ENCODE measurements at regions not wholly inside any gene's neighbourhood (a gene's known extent, or its start where the extent isn't known, plus 50 kb on each side); places are given as distances from the start of the nearest gene placed in this dataset.

GRCh38 chr11:33982661-33983060 lies 68.9 kb upstream of the CAPRIN1 start:
- Histone ChIP-seq H3K4me1 (ENCODE audit: insufficient read depth) (no peaks in the 10 kb centered on the region), H3K9ac (no peak overlapping the region), H2AFZ (no peak overlapping the region), H4K20me1 (ENCODE audit: insufficient read depth) (no peaks in the 10 kb centered on the region), H3K4me3 (no peak overlapping the region), H3K27me3 (replicated peaks; ENCODE audit: insufficient read depth) (peaks cover 30% of the 10 kb centered on the region), H3K36me3 (ENCODE audit: low read depth) (no peaks in the 10 kb centered on the region), H3K9me3 (ENCODE audit: low read depth) (no peaks in the 10 kb centered on the region), H3F3A (ENCODE audit: insufficient read depth) (no peaks in the 10 kb centered on the region), H3K4me2 (ENCODE audit: unreplicated experiment) (no peak overlapping the region), H3K79me2 (ENCODE audit: insufficient read depth) (no peaks in the 10 kb centered on the region), H3K9me2 (ENCODE audit: insufficient read depth) (no peaks in the 10 kb centered on the region), H3K27ac (no peak overlapping the region)
- no peak for DNase-seq
- in situ Hi-C loops (cut with MboI): no loop called here
- no peak for TF ChIP-seq EZH2phosphoT487 (IDR thresholded peaks at IDR 0.05; ENCODE audit: insufficient read depth, low read depth)
- TF ChIP-seq EZH2 (IDR thresholded peaks at IDR 0.05; ENCODE audit: insufficient read depth, poor library complexity, severe bottlenecking): no peak

- Histone ChIP-seq H3K9ac (no peak overlapping the region), H3K9me3 (ENCODE audit: low read depth) (no peaks in the 10 kb centered on the region), H2AFZ (no peak overlapping the region), H3K27ac (no peak overlapping the region), H3F3A (ENCODE audit: insufficient read depth) (peaks cover 6% of the 10 kb centered on the region; the same call in 1 of the 2 replicates), H3K27me3 (replicated peaks; ENCODE audit: insufficient read depth) (peaks cover 30% of the 10 kb centered on the region), H3K4me2 (ENCODE audit: unreplicated experiment) (no peak overlapping the region), H4K20me1 (ENCODE audit: insufficient read depth) (no peaks in the 10 kb centered on the region), H3K79me2 (ENCODE audit: insufficient read depth) (no peaks in the 10 kb centered on the region), H3K4me1 (ENCODE audit: insufficient read depth) (0 out of 2 replicates have a peak, but pooled peaks cover 4% of the 10 kb centered on the region), H3K36me3 (ENCODE audit: low read depth) (no peaks in the 10 kb centered on the region), H3K4me3 (no peak overlapping the region), H3K9me2 (ENCODE audit: insufficient read depth) (no peaks in the 10 kb centered on the region)
- WGBS, 2 experiments (ENCODE audit: low coverage in 1 of 2, low lambda C conversion rate in 2 of 2, missing lambda C conversion rate in 2 of 2): 93 to 96% methylated on average over 3 of the region's 3 CpGs
- TF ChIP-seq EZH2 (IDR thresholded peaks at IDR 0.05; ENCODE audit: insufficient read depth, poor library complexity, severe bottlenecking): no peak
- TF ChIP-seq EZH2phosphoT487 (IDR thresholded peaks at IDR 0.05; ENCODE audit: insufficient read depth, low read depth): no peak
- no peak for DNase-seq
- in situ Hi-C loops (cut with MboI): no loop called here
These were observed 70.6 kb upstream of the CAPRIN1 start for GRCh38 chr11:33980897-33981296.

- 67 to 68% methylated on average over 6 of the region's 6 CpGs for WGBS, 2 experiments (ENCODE audit: low coverage in 1 of 2, low lambda C conversion rate in 2 of 2, missing lambda C conversion rate in 2 of 2)
- H3K27ac ChIP-seq: no peak overlapping the region
- no peaks in the 10 kb centered on the region for H3K9me3 ChIP-seq (ENCODE audit: low read depth)
- no peaks in the 10 kb centered on the region for H3K79me2 ChIP-seq (ENCODE audit: insufficient read depth)
- H4K20me1 ChIP-seq (ENCODE audit: insufficient read depth): no peaks in the 10 kb centered on the region
- no peaks in the 10 kb centered on the region for H3K9me2 ChIP-seq (ENCODE audit: insufficient read depth)
- no peak for DNase-seq
- H3K27me3 ChIP-seq (replicated peaks; ENCODE audit: insufficient read depth): peaks cover 46% of the 10 kb centered on the region
- H3K4me3 ChIP-seq: no peak overlapping the region
- H3F3A ChIP-seq (ENCODE audit: insufficient read depth): peaks cover 6% of the 10 kb centered on the region; the same call in 1 of the 2 replicates
- 0 out of 2 replicates have a peak, but pooled peaks cover 4% of the 10 kb centered on the region for H3K4me1 ChIP-seq (ENCODE audit: insufficient read depth)
- H3K4me2 ChIP-seq (ENCODE audit: unreplicated experiment): no peak overlapping the region
- no peak overlapping the region for H3K9ac ChIP-seq
- no peak for TF ChIP-seq EZH2 (IDR thresholded peaks at IDR 0.05; ENCODE audit: insufficient read depth, poor library complexity, severe bottlenecking)
- TF ChIP-seq EZH2phosphoT487 (IDR thresholded peaks at IDR 0.05; ENCODE audit: insufficient read depth, low read depth): no peak
- H3K36me3 ChIP-seq (ENCODE audit: low read depth): no peaks in the 10 kb centered on the region
- in situ Hi-C loops (cut with MboI): loop anchor here (5.0 kb wide), 1 partner anchor 116 kb away; no protein-coding TSS in a partner anchor
- H2AFZ ChIP-seq: no peak overlapping the region
These were observed 73.2 kb upstream of the CAPRIN1 start for GRCh38 chr11:33978376-33978775.

GRCh38 chr11:33977676-33978075 lies 73.9 kb upstream of the CAPRIN1 start:
- no peak overlapping the region for H3K4me2 ChIP-seq (ENCODE audit: unreplicated experiment)
- H3K36me3 ChIP-seq (ENCODE audit: low read depth): no peaks in the 10 kb centered on the region
- DNase-seq: no peak
- H3K4me1 ChIP-seq (ENCODE audit: insufficient read depth): 0 out of 2 replicates have a peak, but pooled peaks cover 4% of the 10 kb centered on the region
- no peak for TF ChIP-seq EZH2phosphoT487 (IDR thresholded peaks at IDR 0.05; ENCODE audit: insufficient read depth, low read depth)
- TF ChIP-seq EZH2 (IDR thresholded peaks at IDR 0.05; ENCODE audit: insufficient read depth, poor library complexity, severe bottlenecking): no peak
- 92 to 94% methylated on average over 4 of the region's 4 CpGs for WGBS, 2 experiments (ENCODE audit: low coverage in 1 of 2, low lambda C conversion rate in 2 of 2, missing lambda C conversion rate in 2 of 2)
- H3K27me3 ChIP-seq (replicated peaks; ENCODE audit: insufficient read depth): peaks cover 43% of the 10 kb centered on the region
- no peaks in the 10 kb centered on the region for H4K20me1 ChIP-seq (ENCODE audit: insufficient read depth)
- H3F3A ChIP-seq (ENCODE audit: insufficient read depth): peaks cover 6% of the 10 kb centered on the region; the same call in 1 of the 2 replicates
- H2AFZ ChIP-seq: no peak overlapping the region
- H3K27ac ChIP-seq: no peak overlapping the region
- no peaks in the 10 kb centered on the region for H3K9me3 ChIP-seq (ENCODE audit: low read depth)
- no peak overlapping the region for H3K9ac ChIP-seq
- in situ Hi-C loops (cut with MboI): loop anchor here (5.0 kb wide), 1 partner anchor 115 kb away; no protein-coding TSS in a partner anchor
- no peak overlapping the region for H3K4me3 ChIP-seq
- no peaks in the 10 kb centered on the region for H3K9me2 ChIP-seq (ENCODE audit: insufficient read depth)
- H3K79me2 ChIP-seq (ENCODE audit: insufficient read depth): no peaks in the 10 kb centered on the region
